ENCODE measurements at regions not wholly inside any gene's neighbourhood (a gene's known extent, or its start where the extent isn't known, plus 50 kb on each side); places are given as distances from the start of the nearest gene placed in this dataset.

DNA sequence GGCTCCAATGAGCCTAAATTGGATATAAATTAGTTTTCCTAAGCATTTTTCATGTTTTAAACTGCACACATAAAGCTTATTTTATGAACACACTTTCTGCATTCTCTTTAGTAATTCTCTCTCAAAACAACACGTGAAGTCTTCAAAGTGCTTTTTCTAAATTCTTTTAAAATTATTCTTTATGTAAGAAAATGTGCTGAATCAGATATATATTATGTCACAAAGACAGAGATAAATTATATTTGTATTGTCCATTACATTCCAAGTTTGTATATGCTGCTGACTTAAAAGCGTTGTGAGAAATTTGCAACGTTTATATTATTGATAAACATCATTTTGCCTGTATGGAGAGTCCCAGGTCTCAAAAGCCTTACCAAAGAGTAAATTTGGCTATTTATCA lies 465.2 kb downstream of the BCAT1 start:
- H3K27ac ChIP-seq (ENCODE audit: low read length in 2 of 2), result no peak overlapping the region
- H3K79me2 ChIP-seq (ENCODE audit: control insufficient read depth, insufficient read depth, low read length), result no peaks in the 10 kb centered on the region
- ATAC-seq (ENCODE audit: low read depth) (no peak), DNase-seq (no peak)
- no peaks in the 10 kb centered on the region for H3K36me3 ChIP-seq (replicated peaks in 1 of 2; ENCODE audit: control extremely low read depth in 1 of 2, control insufficient read depth in 1 of 2, extremely low read depth in 1 of 2, insufficient read depth in 2 of 2, low read length in 1 of 2)
- H3K9ac ChIP-seq (ENCODE audit: low read length), result no peak overlapping the region
- no peak overlapping the region for H3K4me3 ChIP-seq (ENCODE audit: control extremely low read depth in 1 of 5, extremely low read depth in 1 of 5, insufficient read depth in 1 of 5, low read depth in 2 of 5, low read length in 4 of 5)
- no peaks in the 10 kb centered on the region for H3K4me1 ChIP-seq (ENCODE audit: control insufficient read depth in 2 of 2, insufficient read depth in 2 of 2, low read length in 2 of 2)
- ChIA-PET CTCF (no interaction called here), POLR2A (no interaction called here)
- H3K9me3 Mint-ChIP-seq (ENCODE audit: insufficient read depth), result no peaks in the 10 kb centered on the region
- H3K27ac Mint-ChIP-seq, result no peak overlapping the region
- no peaks in the 10 kb centered on the region for H3K27me3 ChIP-seq (replicated peaks in 1 of 4; ENCODE audit: control extremely low read depth in 1 of 4, control insufficient read depth in 3 of 4, insufficient read depth in 4 of 4, low read length in 3 of 4)
- no peaks in the 10 kb centered on the region for H3K4me1 Mint-ChIP-seq
- no peak overlapping the region for H3K4me2 ChIP-seq (replicated peaks; ENCODE audit: low read depth, low read length, poor library complexity, severe bottlenecking)
- WGBS (ENCODE audit: insufficient coverage), result no CpG with 5 or more reads among the region's 3 CpGs
- H3K9me3 ChIP-seq (ENCODE audit: control extremely low read depth in 1 of 3, control insufficient read depth in 2 of 3, insufficient read depth in 1 of 3, low read length in 2 of 3), result no peaks in the 10 kb centered on the region
- no peaks in the 10 kb centered on the region for H3K27me3 Mint-ChIP-seq
- TF ChIP-seq CTCF (IDR thresholded peaks at IDR 0.05) (no peak), EZH2 (IDR thresholded peaks at IDR 0.05; ENCODE audit: borderline replicate concordance, insufficient read depth, low read depth, low read length, poor library complexity, severe bottlenecking) (no peak)
- H3K4me3 Mint-ChIP-seq, result no peak overlapping the region
- intact Hi-C loops (cut with micrococcal nuclease), result no loop called here
- no peak overlapping the region for H2AFZ ChIP-seq (ENCODE audit: insufficient read depth, low read depth, low read length, poor library complexity, severe bottlenecking)
- H4K20me1 ChIP-seq (ENCODE audit: control insufficient read depth, insufficient read depth, low read length, poor library complexity, severe bottlenecking), result no peaks in the 10 kb centered on the region

DNA sequence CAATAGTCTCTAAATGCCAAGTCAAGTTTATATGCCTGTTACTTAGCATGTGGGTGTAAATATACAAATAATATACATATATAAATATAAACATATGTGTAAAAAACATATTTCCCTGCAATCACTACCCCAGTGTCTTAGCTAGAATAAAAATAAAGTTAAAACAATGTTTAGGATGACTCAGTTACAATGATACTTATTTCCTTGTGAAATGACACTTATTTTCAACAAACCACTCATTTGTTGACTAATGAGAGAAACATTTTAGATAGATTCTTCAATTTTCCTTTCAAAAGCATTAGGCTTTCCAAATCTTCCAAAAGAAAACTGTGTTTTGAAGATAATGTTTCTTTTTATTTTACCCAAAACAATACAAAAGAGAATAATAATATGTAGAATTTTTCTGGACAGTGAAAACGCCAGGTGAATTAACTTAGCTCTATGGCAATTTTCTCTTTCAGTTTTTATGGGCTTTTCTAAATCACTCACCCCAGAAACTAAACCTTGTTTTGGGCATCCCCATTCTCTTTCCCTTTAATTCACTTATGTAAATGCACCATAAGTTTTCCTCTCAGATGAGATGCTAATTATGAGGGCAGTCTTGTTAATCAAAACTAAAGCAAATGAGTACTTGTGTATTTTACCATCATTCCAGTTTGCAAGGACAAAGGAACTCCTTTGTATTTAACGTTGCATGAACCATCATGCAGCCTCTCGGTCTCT lies 465.9 kb downstream of the BCAT1 start:
- POLR2A ChIA-PET, result no interaction called here
- Histone ChIP-seq H2AFZ (ENCODE audit: insufficient read depth, low read depth, low read length, poor library complexity, severe bottlenecking) (no peak overlapping the region), H3K4me1 (ENCODE audit: control insufficient read depth in 2 of 2, insufficient read depth in 2 of 2, low read length in 2 of 2) (no peaks in the 10 kb centered on the region), H3K79me2 (ENCODE audit: control insufficient read depth, insufficient read depth, low read length) (no peaks in the 10 kb centered on the region), H3K36me3 (replicated peaks in 1 of 2; ENCODE audit: control extremely low read depth in 1 of 2, control insufficient read depth in 1 of 2, extremely low read depth in 1 of 2, insufficient read depth in 2 of 2, low read length in 1 of 2) (no peaks in the 10 kb centered on the region), H3K9me3 (ENCODE audit: control extremely low read depth in 1 of 3, control insufficient read depth in 2 of 3, insufficient read depth in 1 of 3, low read length in 2 of 3) (no peaks in the 10 kb centered on the region), H3K27me3 (replicated peaks in 1 of 4; ENCODE audit: control extremely low read depth in 1 of 4, control insufficient read depth in 3 of 4, insufficient read depth in 4 of 4, low read length in 3 of 4) (no peaks in the 10 kb centered on the region), H3K4me2 (replicated peaks; ENCODE audit: low read depth, low read length, poor library complexity, severe bottlenecking) (no peak overlapping the region), H4K20me1 (ENCODE audit: control insufficient read depth, insufficient read depth, low read length, poor library complexity, severe bottlenecking) (no peaks in the 10 kb centered on the region), H3K27ac (ENCODE audit: low read length in 2 of 2) (no peak overlapping the region), H3K4me3 (ENCODE audit: control extremely low read depth in 1 of 5, extremely low read depth in 1 of 5, insufficient read depth in 1 of 5, low read depth in 2 of 5, low read length in 4 of 5) (no peak overlapping the region), H3K9ac (ENCODE audit: low read length) (no peak overlapping the region)
- intact Hi-C loops (cut with micrococcal nuclease), result no loop called here
- ATAC-seq (ENCODE audit: low read depth) (no peak), DNase-seq (no peak)
- WGBS (ENCODE audit: insufficient coverage), result no CpG with 5 or more reads among the region's 3 CpGs
- Mint-ChIP-seq H3K4me3 (no peak overlapping the region), H3K4me1 (no peaks in the 10 kb centered on the region), H3K27me3 (peaks cover 3% of the 10 kb centered on the region), H3K9me3 (ENCODE audit: insufficient read depth) (no peaks in the 10 kb centered on the region), H3K27ac (no peak overlapping the region)
- TF ChIP-seq CTCF (IDR thresholded peaks at IDR 0.05) (no peak), EZH2 (IDR thresholded peaks at IDR 0.05; ENCODE audit: borderline replicate concordance, insufficient read depth, low read depth, low read length, poor library complexity, severe bottlenecking) (no peak)
- CTCF ChIA-PET, result no interaction called here
